Adrenal gland (tissue), 9 donors: ENCODE measurements at regions not wholly inside any gene's neighbourhood (a gene's known extent, or its start where the extent isn't known, plus 50 kb on each side); places are given as distances from the start of the nearest gene placed in this dataset.

Experiments used
- DNase-seq, 7 donors: peaks; one replicate each; pipeline ENCODE4 v3.0.0-alpha.2; 2019 to 2020
- H3K27ac ChIP-seq, 5 donors: fragments of 200-600 bp; sonication (generic) in 4 of 5; 1 replicate in 3 of 5; 2 replicates in 2 of 5; pipeline versions ENCODE4 v1.5.1 to v1.8.0; 2016 to 2020; ENCODE audit warnings: mild to moderate bottlenecking in 1 of 5
- H3K27me3 ChIP-seq: fragments of 200-600 bp; 2 replicates; pipeline ENCODE4 v1.8.0; 2021
- H3K36me3 ChIP-seq, 2 donors: fragments of 200-600 bp; replicated peaks in 1 of 2; 1 replicate in 1 of 2; 2 replicates in 1 of 2; pipeline versions ENCODE4 v1.5.1 to v1.8.0; 2018 to 2022
- H3K4me1 ChIP-seq, 2 donors: fragments of 200-600 bp; replicated peaks in 1 of 2; 1 replicate in 1 of 2; 2 replicates in 1 of 2; pipeline versions ENCODE4 v1.5.1 to v1.8.0; 2018 to 2021
- H3K4me3 ChIP-seq, 4 donors: fragments of 200-600 bp; sonication (generic) in 3 of 4; one replicate each; pipeline ENCODE4 v1.5.1; 2016 to 2018
- H3K9me3 ChIP-seq, 3 donors: fragments of 200-600 bp; sonication (generic) in 1 of 3; replicated peaks in 1 of 3; 1 replicate in 2 of 3; 2 replicates in 1 of 3; pipeline versions ENCODE4 v1.5.1 to v1.8.0; 2016 to 2021
- CTCF ChIP-seq, 6 experiments: fragments of 450-650 bp in 4 of 6; fragments of 200-600 bp in 2 of 6; sonication (generic) in 1 of 6; IDR thresholded peaks; 1 replicate in 5 of 6; 2 replicates in 1 of 6; pipeline versions ENCODE4 v1.5.1 to v1.8.0; 2016 to 2021; ENCODE audit warnings: antibody characterized with exemption in 6 of 6, mild to moderate bottlenecking in 2 of 6, moderate library complexity in 1 of 6
- POLR2A ChIP-seq, 2 donors: fragments of 450-650 bp; IDR thresholded peaks; one replicate each; pipeline ENCODE4 v1.6.1; 2017; ENCODE audit warnings: antibody characterized with exemption in 2 of 2, mild to moderate bottlenecking in 2 of 2, moderate library complexity in 1 of 2
- WGBS, 4 donors: extraction: QIAGEN DNeasy Blood & Tissue Kit in 2 of 4; methylation state at CpG; one replicate each; pipeline versions ENCODE4 v1.1.5 to v1.1.7; 2013 to 2017; 5-methylcytosine and 5-hydroxymethylcytosine counted together
- intact Hi-C, 2 donors: fragments of 100-400 bp; cut with DNase I; formaldehyde crosslinking; loops; one replicate each; pipeline versions ENCODE4 v1.14.1 to v1.15.0; 2022 to 2023
- donor health status: healthy with polysubstance abuse.
- donor health status: Bipolar disorder and iron deficiency.
- donor health status: DM: yes; HTN: yes; CAD: no.
- donor health status: DM: no; HTN: no; CAD: no.
- donor health status: DM: no; HTN: no; CAD: no.

DNA sequence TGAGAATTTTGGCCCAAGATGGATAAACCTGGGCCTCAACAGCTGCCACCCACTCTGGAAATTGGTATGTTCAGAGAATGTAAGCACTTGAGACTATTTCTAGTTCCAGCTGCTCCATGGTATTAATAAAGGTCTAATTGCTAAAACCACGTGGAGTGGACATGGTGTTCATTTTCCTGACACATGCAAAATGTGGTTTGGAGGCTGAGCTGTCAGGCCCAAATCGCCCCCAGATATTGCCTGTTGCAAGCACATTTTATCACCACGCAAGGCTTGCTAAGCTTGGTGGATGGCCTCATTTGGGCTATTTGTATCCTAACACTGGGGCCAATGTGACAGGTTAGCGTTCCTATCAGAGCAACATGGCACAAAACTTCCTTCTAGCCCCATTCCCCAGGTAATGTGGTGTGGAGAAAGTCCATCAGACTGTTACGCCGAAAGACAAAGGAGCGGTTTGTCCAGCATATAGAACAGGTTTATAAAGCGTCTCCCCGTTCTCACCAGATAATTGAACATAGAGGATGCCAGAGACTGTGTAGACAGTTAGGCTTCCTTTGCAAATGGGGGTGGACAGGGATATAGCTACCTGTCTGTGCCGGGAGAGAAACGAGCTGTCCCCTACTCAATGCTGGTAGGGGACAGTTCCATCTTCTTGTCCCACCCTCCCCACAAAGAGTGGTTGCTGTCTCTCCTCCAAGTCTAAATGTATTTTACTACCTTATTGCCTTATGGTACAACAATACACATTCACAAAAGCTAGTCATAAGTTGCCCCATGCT is 78.0 kb upstream of the ANKRD1 start:
- no peak for TF ChIP-seq CTCF (IDR thresholded peaks at IDR 0.05)
- TF ChIP-seq POLR2A (IDR thresholded peaks at IDR 0.05) = no peak
- no peaks in the 10 kb centered on the region for H3K27me3 ChIP-seq
- H3K9me3 ChIP-seq = no peaks in the 10 kb centered on the region
- WGBS, 4 donors = 84 to 95% (median 88%) methylated on average over 11 of the region's 11 CpGs
- DNase-seq = no peak
- no peaks in the 10 kb centered on the region for H3K4me1 ChIP-seq
- H3K4me3 ChIP-seq = no peak overlapping the region
- no peak overlapping the region for H3K27ac ChIP-seq
- intact Hi-C loops = no loop called here
- no peaks in the 10 kb centered on the region for H3K36me3 ChIP-seq

DNA sequence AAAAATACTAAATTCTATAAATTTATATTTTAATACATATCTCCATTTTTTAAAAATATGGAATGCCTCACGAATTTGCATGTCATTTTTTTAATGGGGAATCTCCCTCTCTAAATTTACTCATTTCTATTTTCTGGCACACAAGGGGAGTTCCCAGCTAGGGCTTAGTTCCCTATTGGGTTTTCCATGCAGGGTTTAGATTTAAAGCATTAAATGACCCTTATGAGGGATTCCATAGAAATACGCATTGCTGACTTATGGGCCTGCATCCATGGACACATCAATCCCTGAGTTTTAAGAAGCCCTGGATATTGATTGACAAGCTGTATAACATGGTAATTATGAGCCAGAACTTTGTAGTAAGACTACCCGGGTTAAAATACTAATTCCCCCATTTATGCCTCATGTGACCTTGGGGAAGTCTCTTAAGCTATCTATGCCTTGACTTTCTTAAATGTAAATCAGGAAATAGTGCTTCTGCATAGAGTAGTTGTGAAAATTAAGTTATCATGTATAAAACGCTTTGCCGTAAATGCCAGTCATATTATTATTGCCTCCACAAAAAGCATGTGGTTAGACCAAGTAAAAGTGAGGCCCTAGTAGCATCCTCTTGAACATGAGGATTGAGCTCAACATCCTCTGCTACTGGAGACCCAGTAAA is 78.8 kb upstream of the ANKRD1 start:
- 72 to 83% (median 81%) methylated on average over 5 of the region's 5 CpGs for WGBS, 4 donors
- TF ChIP-seq CTCF (IDR thresholded peaks at IDR 0.05) = no peak
- TF ChIP-seq POLR2A (IDR thresholded peaks at IDR 0.05) = no peak
- intact Hi-C loops = no loop called here

DNA sequence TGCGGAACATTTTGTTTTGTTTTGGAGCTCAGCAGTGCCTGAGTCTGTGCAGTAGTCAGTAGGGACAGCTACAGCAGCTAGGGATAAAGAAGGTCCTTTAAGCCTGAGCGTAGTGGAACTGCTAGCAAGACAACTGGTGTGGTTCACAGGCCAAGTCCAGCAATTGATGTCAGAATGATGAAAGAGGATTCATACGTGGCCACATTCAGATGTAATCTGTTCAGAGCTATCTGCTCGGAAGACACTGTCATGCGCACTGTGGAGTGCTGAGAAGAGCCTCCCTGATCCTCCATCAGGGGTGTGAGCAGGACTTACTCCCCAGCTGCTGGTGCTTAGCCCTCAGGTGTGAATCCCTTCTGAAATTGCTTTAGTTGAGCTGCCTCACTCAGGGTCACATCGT is 79.6 kb upstream of the ANKRD1 start:
- no peak for TF ChIP-seq CTCF (IDR thresholded peaks at IDR 0.05)
- no peak for TF ChIP-seq POLR2A (IDR thresholded peaks at IDR 0.05)
- Histone ChIP-seq H3K4me3 (no peak overlapping the region), H3K27me3 (no peaks in the 10 kb centered on the region), H3K4me1 (no peaks in the 10 kb centered on the region), H3K9me3 (no peaks in the 10 kb centered on the region), H3K27ac (no peak overlapping the region), H3K36me3 (no peaks in the 10 kb centered on the region)
- 74 to 79% (median 79%) methylated on average over 5 to 6 of the region's 6 CpGs for WGBS, 4 donors
- intact Hi-C loops = no loop called here
- no peak for DNase-seq

More for the DNA sequence above, 78.8 kb upstream of the ANKRD1 start:
- Histone ChIP-seq H3K27ac (no peak overlapping the region), H3K4me3 (no peak overlapping the region), H3K4me1 (no peaks in the 10 kb centered on the region), H3K9me3 (no peaks in the 10 kb centered on the region), H3K36me3 (no peaks in the 10 kb centered on the region), H3K27me3 (no peaks in the 10 kb centered on the region)
- no peak for DNase-seq

GRCh38 chr10:91000985-91001384 is 80.1 kb upstream of the ANKRD1 start:
- intact Hi-C loops = no loop called here

More at GRCh38 chr10:91000985-91001384, 80.1 kb upstream of the ANKRD1 start:
- Histone ChIP-seq H3K4me1 (no peaks in the 10 kb centered on the region), H3K27ac (no peak overlapping the region), H3K4me3 (no peak overlapping the region), H3K27me3 (no peaks in the 10 kb centered on the region), H3K36me3 (no peaks in the 10 kb centered on the region), H3K9me3 (no peaks in the 10 kb centered on the region)
- no peak for DNase-seq
- WGBS, 4 donors = 92 to 97% (median 93%) methylated on average over 1 of the region's 1 CpG
- TF ChIP-seq CTCF (IDR thresholded peaks at IDR 0.05) (no peak), POLR2A (IDR thresholded peaks at IDR 0.05) (no peak)
